ENCODE measurements at regions not wholly inside any gene's neighbourhood (a gene's known extent, or its start where the extent isn't known, plus 50 kb on each side); places are given as distances from the start of the nearest gene placed in this dataset.

- TF ChIP-seq POU2F2 (IDR thresholded peaks at IDR 0.05; ENCODE audit: low read depth, low read length) (no peak), POLR2A (IDR thresholded peaks at IDR 0.05; ENCODE audit: low read depth, low read length) (no peak), TAF1 (IDR thresholded peaks at IDR 0.05; ENCODE audit: low read depth, low read length) (no peak), PAX5 (IDR thresholded peaks at IDR 0.05; ENCODE audit: insufficient read depth, low read length, severe bottlenecking) (no peak), SPI1 (IDR thresholded peaks at IDR 0.05; ENCODE audit: low read depth, low read length) (no peak), POLR2AphosphoS5 (IDR thresholded peaks at IDR 0.05; ENCODE audit: low read depth, low read length) (no peak)
- FAIRE-seq (no peak), DNase-seq (ENCODE audit: insufficient read length, low spot score) (no peak)
These were observed 153.1 kb upstream of the RAB4A start for GRCh38 chr1:229117664-229118300.

- no peak for TF ChIP-seq POLR2AphosphoS5 (IDR thresholded peaks at IDR 0.05; ENCODE audit: low read depth, low read length)
- DNase-seq (ENCODE audit: insufficient read length, low spot score) (no peak), FAIRE-seq (no peak)
These were observed 152.3 kb upstream of the RAB4A start for GRCh38 chr1:229118477-229119061.

GRCh38 chr1:229119161-229119560, 151.8 kb upstream of the RAB4A start:
- no peak for TF ChIP-seq SPI1 (IDR thresholded peaks at IDR 0.05; ENCODE audit: low read depth, low read length)
- TF ChIP-seq POU2F2 (IDR thresholded peaks at IDR 0.05; ENCODE audit: low read depth, low read length) = no peak
- TF ChIP-seq POLR2A (IDR thresholded peaks at IDR 0.05; ENCODE audit: low read depth, low read length) = no peak
- TF ChIP-seq POLR2AphosphoS5 (IDR thresholded peaks at IDR 0.05; ENCODE audit: low read depth, low read length) = no peak
- TF ChIP-seq PAX5 (IDR thresholded peaks at IDR 0.05; ENCODE audit: insufficient read depth, low read length, severe bottlenecking) = no peak
- no peak for TF ChIP-seq TAF1 (IDR thresholded peaks at IDR 0.05; ENCODE audit: low read depth, low read length)
- DNase-seq (ENCODE audit: insufficient read length, low spot score) (no peak), FAIRE-seq (no peak)

GRCh38 chr1:229119876-229120275, 151.0 kb upstream of the RAB4A start:
- DNase-seq (ENCODE audit: insufficient read length, low spot score) (no peak), FAIRE-seq (no peak)
- TF ChIP-seq PAX5 (IDR thresholded peaks at IDR 0.05; ENCODE audit: insufficient read depth, low read length, severe bottlenecking) (no peak), POU2F2 (IDR thresholded peaks at IDR 0.05; ENCODE audit: low read depth, low read length) (no peak)

GRCh38 chr1:229121845-229122436, 149.0 kb upstream of the RAB4A start:
- no peak for TF ChIP-seq POLR2AphosphoS5 (IDR thresholded peaks at IDR 0.05; ENCODE audit: low read depth, low read length)
- no peak for TF ChIP-seq POLR2A (IDR thresholded peaks at IDR 0.05; ENCODE audit: low read depth, low read length)
- TF ChIP-seq TAF1 (IDR thresholded peaks at IDR 0.05; ENCODE audit: low read depth, low read length) = no peak
- no peak for TF ChIP-seq SPI1 (IDR thresholded peaks at IDR 0.05; ENCODE audit: low read depth, low read length)
- TF ChIP-seq POU2F2 (IDR thresholded peaks at IDR 0.05; ENCODE audit: low read depth, low read length) = no peak
- no peak for TF ChIP-seq PAX5 (IDR thresholded peaks at IDR 0.05; ENCODE audit: insufficient read depth, low read length, severe bottlenecking)
- DNase-seq (ENCODE audit: insufficient read length, low spot score) = no peak
- no peak for FAIRE-seq

- no peak for DNase-seq (ENCODE audit: insufficient read length, low spot score)
- no peak for TF ChIP-seq POLR2AphosphoS5 (IDR thresholded peaks at IDR 0.05; ENCODE audit: low read depth, low read length)
- no peak for TF ChIP-seq PAX5 (IDR thresholded peaks at IDR 0.05; ENCODE audit: insufficient read depth, low read length, severe bottlenecking)
- TF ChIP-seq POLR2A (IDR thresholded peaks at IDR 0.05; ENCODE audit: low read depth, low read length) = no peak
- TF ChIP-seq POU2F2 (IDR thresholded peaks at IDR 0.05; ENCODE audit: low read depth, low read length) = no peak
- TF ChIP-seq SPI1 (IDR thresholded peaks at IDR 0.05; ENCODE audit: low read depth, low read length) = no peak
- TF ChIP-seq TAF1 (IDR thresholded peaks at IDR 0.05; ENCODE audit: low read depth, low read length) = no peak
- FAIRE-seq = no peak
These were observed 148.3 kb upstream of the RAB4A start for GRCh38 chr1:229122606-229123005.

- TF ChIP-seq PAX5 (IDR thresholded peaks at IDR 0.05; ENCODE audit: insufficient read depth, low read length, severe bottlenecking) (no peak), POU2F2 (IDR thresholded peaks at IDR 0.05; ENCODE audit: low read depth, low read length) (no peak), POLR2AphosphoS5 (IDR thresholded peaks at IDR 0.05; ENCODE audit: low read depth, low read length) (no peak), SPI1 (IDR thresholded peaks at IDR 0.05; ENCODE audit: low read depth, low read length) (no peak), TAF1 (IDR thresholded peaks at IDR 0.05; ENCODE audit: low read depth, low read length) (no peak), POLR2A (IDR thresholded peaks at IDR 0.05; ENCODE audit: low read depth, low read length) (no peak)
- no peak for DNase-seq (ENCODE audit: insufficient read length, low spot score)
- no peak for FAIRE-seq
These were observed 146.8 kb upstream of the RAB4A start for GRCh38 chr1:229124116-229124515.

GRCh38 chr1:229124520-229125124, 146.3 kb upstream of the RAB4A start:
- FAIRE-seq (no peak), DNase-seq (ENCODE audit: insufficient read length, low spot score) (no peak)
- no peak for TF ChIP-seq PAX5 (IDR thresholded peaks at IDR 0.05; ENCODE audit: insufficient read depth, low read length, severe bottlenecking)
- no peak for TF ChIP-seq POU2F2 (IDR thresholded peaks at IDR 0.05; ENCODE audit: low read depth, low read length)
- TF ChIP-seq POLR2A (IDR thresholded peaks at IDR 0.05; ENCODE audit: low read depth, low read length) = no peak
- no peak for TF ChIP-seq SPI1 (IDR thresholded peaks at IDR 0.05; ENCODE audit: low read depth, low read length)

- no peak for DNase-seq (ENCODE audit: insufficient read length, low spot score)
- no peak for FAIRE-seq
These were observed 143.6 kb upstream of the RAB4A start for GRCh38 chr1:229127301-229127700.

More at GRCh38 chr1:229127301-229127700, 143.6 kb upstream of the RAB4A start:
- no peak for TF ChIP-seq POLR2AphosphoS5 (IDR thresholded peaks at IDR 0.05; ENCODE audit: low read depth, low read length)
- no peak for TF ChIP-seq POLR2A (IDR thresholded peaks at IDR 0.05; ENCODE audit: low read depth, low read length)
- TF ChIP-seq POU2F2 (IDR thresholded peaks at IDR 0.05; ENCODE audit: low read depth, low read length) = no peak
- 0 out of 2 replicates have a peak, but pooled peaks have one; percentile 25 for TF ChIP-seq SPI1 (IDR thresholded peaks at IDR 0.05; ENCODE audit: low read depth, low read length)
- no peak for TF ChIP-seq PAX5 (IDR thresholded peaks at IDR 0.05; ENCODE audit: insufficient read depth, low read length, severe bottlenecking)

Measured in GM12891 (cell line).